ENCODE measurements at regions not wholly inside any gene's neighbourhood (a gene's known extent, or its start where the extent isn't known, plus 50 kb on each side); places are given as distances from the start of the nearest gene placed in this dataset.
"Not testable (repeated sequence)": the region's sequence is repeated elsewhere in the genome, so short reads cannot be mapped to it uniquely, and the experiment has no call there.

DNA sequence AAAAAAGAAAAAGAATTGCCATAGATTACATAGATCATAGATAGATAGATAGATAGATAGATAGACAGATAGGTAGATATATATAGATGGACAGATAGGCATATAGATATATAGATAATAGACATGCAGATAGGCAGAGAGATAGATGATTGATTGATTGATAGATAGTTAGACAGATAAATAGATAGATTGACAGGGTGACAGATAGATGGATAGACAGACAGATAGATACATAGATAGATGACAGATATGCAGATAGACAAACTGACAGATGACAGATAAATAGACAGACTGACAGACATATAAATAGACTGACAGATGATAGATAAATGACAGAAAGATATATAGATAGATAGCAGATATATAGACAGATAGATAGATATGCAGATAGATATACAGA, 474.0 kb downstream of the IRS2 start:
- no peaks in the 10 kb centered on the region for H3K9me3 ChIP-seq (ENCODE audit: insufficient read depth, low read depth, low read length)
- no peak overlapping the region for H3K4me3 ChIP-seq (ENCODE audit: insufficient read depth, low read depth, low read length)
- H3K79me2 ChIP-seq (ENCODE audit: insufficient read depth, low read length), result no peaks in the 10 kb centered on the region
- no peaks in the 10 kb centered on the region for H3K4me1 ChIP-seq (ENCODE audit: insufficient read depth, low read length)
- FAIRE-seq, result no peak
- no peaks in the 10 kb centered on the region for H3K36me3 ChIP-seq (ENCODE audit: insufficient read depth, low read length)
- no peak overlapping the region for H3K4me2 ChIP-seq (ENCODE audit: low read length)
- H3K36me3 Mint-ChIP-seq (ENCODE audit: low read depth, unreplicated experiment), result no peaks in the 10 kb centered on the region
- H3K27ac Mint-ChIP-seq (ENCODE audit: unreplicated experiment), result no peak overlapping the region
- no peak overlapping the region for H3K27ac ChIP-seq (ENCODE audit: low read depth, low read length)
- peaks cover 6% of the 10 kb centered on the region for H3K27me3 Mint-ChIP-seq (ENCODE audit: low read depth, unreplicated experiment)
- no peak overlapping the region for H2AFZ ChIP-seq (ENCODE audit: low read depth, low read length)
- H4K20me1 ChIP-seq (ENCODE audit: insufficient read depth, low read length), result no peaks in the 10 kb centered on the region
- no peak overlapping the region for H3K4me3 Mint-ChIP-seq (ENCODE audit: unreplicated experiment)
- H3K4me1 Mint-ChIP-seq (ENCODE audit: low read depth, unreplicated experiment), result no peaks in the 10 kb centered on the region
- peaks cover 8% of the 10 kb centered on the region for H3K9me3 Mint-ChIP-seq (ENCODE audit: unreplicated experiment)
- H3K27me3 ChIP-seq (ENCODE audit: insufficient read depth, low read length), result no peaks in the 10 kb centered on the region
- DNase-seq (ENCODE audit: low read depth), result no peak
- H3K9ac ChIP-seq (ENCODE audit: low read length), result no peak overlapping the region
- TF ChIP-seq EZH2 (IDR thresholded peaks at IDR 0.05; ENCODE audit: insufficient read depth, low read length), result no peak
- TF ChIP-seq, protein P1, sequence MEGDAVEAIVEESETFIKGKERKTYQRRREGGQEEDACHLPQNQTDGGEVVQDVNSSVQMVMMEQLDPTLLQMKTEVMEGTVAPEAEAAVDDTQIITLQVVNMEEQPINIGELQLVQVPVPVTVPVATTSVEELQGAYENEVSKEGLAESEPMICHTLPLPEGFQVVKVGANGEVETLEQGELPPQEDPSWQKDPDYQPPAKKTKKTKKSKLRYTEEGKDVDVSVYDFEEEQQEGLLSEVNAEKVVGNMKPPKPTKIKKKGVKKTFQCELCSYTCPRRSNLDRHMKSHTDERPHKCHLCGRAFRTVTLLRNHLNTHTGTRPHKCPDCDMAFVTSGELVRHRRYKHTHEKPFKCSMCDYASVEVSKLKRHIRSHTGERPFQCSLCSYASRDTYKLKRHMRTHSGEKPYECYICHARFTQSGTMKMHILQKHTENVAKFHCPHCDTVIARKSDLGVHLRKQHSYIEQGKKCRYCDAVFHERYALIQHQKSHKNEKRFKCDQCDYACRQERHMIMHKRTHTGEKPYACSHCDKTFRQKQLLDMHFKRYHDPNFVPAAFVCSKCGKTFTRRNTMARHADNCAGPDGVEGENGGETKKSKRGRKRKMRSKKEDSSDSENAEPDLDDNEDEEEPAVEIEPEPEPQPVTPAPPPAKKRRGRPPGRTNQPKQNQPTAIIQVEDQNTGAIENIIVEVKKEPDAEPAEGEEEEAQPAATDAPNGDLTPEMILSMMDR (IDR thresholded peaks at IDR 0.05; ENCODE audit: insufficient read depth, low read depth, low read length), result no peak

DNA sequence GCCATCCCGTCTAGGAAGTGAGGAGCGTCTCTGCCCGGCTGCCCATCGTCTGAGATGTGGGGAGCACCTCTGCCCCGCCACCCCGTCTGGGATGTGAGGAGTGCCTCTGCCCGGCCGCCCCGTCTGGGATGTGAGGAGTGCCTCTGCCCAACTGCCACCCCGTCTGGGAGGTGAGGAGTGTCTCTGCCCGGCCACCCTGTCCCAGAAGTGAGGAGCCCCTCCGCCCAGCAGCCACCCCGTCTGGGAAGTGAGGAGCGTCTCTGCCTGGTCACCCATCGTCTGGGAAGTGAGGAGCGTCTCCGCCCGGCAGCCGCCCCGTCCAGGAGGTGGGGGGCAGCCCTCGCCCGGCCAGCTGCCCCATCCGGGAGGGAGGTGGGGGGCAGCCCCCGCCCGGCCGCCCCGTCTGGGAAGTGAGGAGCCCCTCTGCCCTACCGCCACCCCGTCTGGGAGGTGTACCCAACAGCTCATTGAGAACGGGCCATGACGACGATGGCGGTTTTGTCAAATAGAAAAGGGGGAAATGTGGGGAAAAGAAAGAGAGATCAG, 474.9 kb downstream of the IRS2 start:
- H3K27ac ChIP-seq (ENCODE audit: low read depth, low read length); H3K27me3 ChIP-seq (ENCODE audit: insufficient read depth, low read length); DNase-seq (ENCODE audit: low read depth); H3K9ac ChIP-seq (ENCODE audit: low read length); H3K4me3 Mint-ChIP-seq (ENCODE audit: unreplicated experiment); H3K4me2 ChIP-seq (ENCODE audit: low read length); H3K4me1 Mint-ChIP-seq (ENCODE audit: low read depth, unreplicated experiment); H3K4me3 ChIP-seq (ENCODE audit: insufficient read depth, low read depth, low read length); H3K36me3 Mint-ChIP-seq (ENCODE audit: low read depth, unreplicated experiment); H3K27me3 Mint-ChIP-seq (ENCODE audit: low read depth, unreplicated experiment); H3K9me3 Mint-ChIP-seq (ENCODE audit: unreplicated experiment); H2AFZ ChIP-seq (ENCODE audit: low read depth, low read length); H3K79me2 ChIP-seq (ENCODE audit: insufficient read depth, low read length); H4K20me1 ChIP-seq (ENCODE audit: insufficient read depth, low read length); FAIRE-seq; H3K9me3 ChIP-seq (ENCODE audit: insufficient read depth, low read depth, low read length); H3K27ac Mint-ChIP-seq (ENCODE audit: unreplicated experiment); H3K4me1 ChIP-seq (ENCODE audit: insufficient read depth, low read length); H3K36me3 ChIP-seq (ENCODE audit: insufficient read depth, low read length): not testable (repeated sequence)

DNA sequence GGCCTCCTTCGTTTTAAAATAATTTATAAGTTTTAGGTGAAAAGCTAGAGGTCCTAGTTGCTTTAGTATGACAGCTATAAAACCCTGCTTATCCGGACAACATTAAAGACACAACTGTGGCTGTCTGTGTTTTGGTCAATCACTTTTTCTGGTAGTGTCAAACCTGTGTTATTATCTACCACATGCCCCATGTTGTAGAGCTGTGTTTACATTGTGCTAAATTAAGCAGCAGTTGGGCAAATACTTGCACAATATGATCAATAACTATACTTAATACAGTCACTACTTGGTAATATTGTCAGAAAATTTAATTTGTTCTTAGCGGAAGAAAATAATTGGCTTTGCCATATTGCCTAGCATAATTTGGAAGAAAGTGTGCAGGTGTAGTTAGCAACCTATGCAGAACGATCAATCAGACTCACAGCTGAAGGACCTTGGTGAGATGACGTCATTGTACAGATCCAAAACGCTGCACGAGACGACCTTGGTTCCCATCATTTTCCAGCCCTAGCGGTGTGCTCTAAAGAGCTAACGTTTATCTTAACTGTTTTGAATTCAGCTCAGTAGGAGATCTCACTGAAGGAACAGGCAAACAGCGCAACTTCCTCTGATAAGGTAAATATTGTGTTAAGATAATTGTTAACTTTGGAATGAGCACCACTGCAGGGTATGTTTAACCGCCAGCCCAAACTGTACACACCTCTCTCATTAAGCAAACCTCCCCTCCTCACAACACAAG, 476.6 kb downstream of the IRS2 start:
- H3K27ac ChIP-seq (ENCODE audit: low read depth, low read length), result no peak overlapping the region
- FAIRE-seq (no peak), DNase-seq (ENCODE audit: low read depth) (no peak)
- no peaks in the 10 kb centered on the region for H4K20me1 ChIP-seq (ENCODE audit: insufficient read depth, low read length)
- H3K9me3 Mint-ChIP-seq (ENCODE audit: unreplicated experiment), result peaks cover 5% of the 10 kb centered on the region
- no peaks in the 10 kb centered on the region for H3K27me3 ChIP-seq (ENCODE audit: insufficient read depth, low read length)
- no peaks in the 10 kb centered on the region for H3K36me3 Mint-ChIP-seq (ENCODE audit: low read depth, unreplicated experiment)
- TF ChIP-seq EZH2 (IDR thresholded peaks at IDR 0.05; ENCODE audit: insufficient read depth, low read length), result no peak
- TF ChIP-seq, protein P1 (IDR thresholded peaks at IDR 0.05; ENCODE audit: insufficient read depth, low read depth, low read length), result no peak
- H2AFZ ChIP-seq (ENCODE audit: low read depth, low read length), result no peak overlapping the region
- H3K4me1 Mint-ChIP-seq (ENCODE audit: low read depth, unreplicated experiment), result no peaks in the 10 kb centered on the region
- no peaks in the 10 kb centered on the region for H3K4me1 ChIP-seq (ENCODE audit: insufficient read depth, low read length)
- peaks cover 4% of the 10 kb centered on the region for H3K27me3 Mint-ChIP-seq (ENCODE audit: low read depth, unreplicated experiment)
- no peak overlapping the region for H3K27ac Mint-ChIP-seq (ENCODE audit: unreplicated experiment)
- H3K9ac ChIP-seq (ENCODE audit: low read length), result no peak overlapping the region
- H3K36me3 ChIP-seq (ENCODE audit: insufficient read depth, low read length), result no peaks in the 10 kb centered on the region
- H3K79me2 ChIP-seq (ENCODE audit: insufficient read depth, low read length), result no peaks in the 10 kb centered on the region
- no peak overlapping the region for H3K4me3 Mint-ChIP-seq (ENCODE audit: unreplicated experiment)
- H3K9me3 ChIP-seq (ENCODE audit: insufficient read depth, low read depth, low read length), result no peaks in the 10 kb centered on the region
- H3K4me3 ChIP-seq (ENCODE audit: insufficient read depth, low read depth, low read length), result no peak overlapping the region
- no peak overlapping the region for H3K4me2 ChIP-seq (ENCODE audit: low read length)
